ENCODE measurements at regions not wholly inside any gene's neighbourhood (a gene's known extent, or its start where the extent isn't known, plus 50 kb on each side); places are given as distances from the start of the nearest gene placed in this dataset.

DNA sequence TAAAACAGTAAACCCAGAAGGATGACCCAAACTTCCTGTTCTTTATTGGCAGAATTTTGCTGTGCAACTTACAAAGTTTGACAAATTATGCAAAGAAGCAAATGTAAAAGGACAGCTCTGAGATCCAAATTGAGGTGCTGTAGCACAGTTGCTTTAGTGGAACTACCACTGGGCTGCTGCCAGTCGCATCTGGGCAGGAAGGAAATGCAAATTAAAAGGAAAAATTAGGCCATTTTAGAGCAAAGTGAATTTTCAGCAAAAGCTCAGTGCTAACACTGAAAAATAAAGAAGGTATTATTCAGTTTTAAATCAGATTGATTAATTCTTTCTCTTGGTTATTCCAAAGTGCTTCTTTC, 104.5 kb downstream of the ZMAT3 start:
- Histone ChIP-seq H3K9ac (peak overlapping the region; percentile 17; the same call in 1 of the 2 replicates), H3K27me3 (replicated peaks; ENCODE audit: insufficient read depth) (no peaks in the 10 kb centered on the region), H3K9me2 (ENCODE audit: insufficient read depth) (no peaks in the 10 kb centered on the region), H3K36me3 (ENCODE audit: low read depth) (no peaks in the 10 kb centered on the region), H3K4me2 (ENCODE audit: unreplicated experiment) (peak overlapping the region; percentile 85), H3K9me3 (ENCODE audit: low read depth) (no peaks in the 10 kb centered on the region), H3K4me1 (ENCODE audit: insufficient read depth) (peaks cover 12% of the 10 kb centered on the region), H3K79me2 (ENCODE audit: insufficient read depth) (no peaks in the 10 kb centered on the region), H2AFZ (peak overlapping the region; percentile 82), H3F3A (ENCODE audit: insufficient read depth) (peaks cover 12% of the 10 kb centered on the region; the same call in 1 of the 2 replicates), H4K20me1 (ENCODE audit: insufficient read depth) (no peaks in the 10 kb centered on the region), H3K27ac (no peak overlapping the region), H3K4me3 (peak overlapping the region; percentile 58)
- peak; percentile 20 for DNase-seq
- in situ Hi-C loops (cut with MboI): no loop called here
- no peak for TF ChIP-seq EZH2 (IDR thresholded peaks at IDR 0.05; ENCODE audit: insufficient read depth, poor library complexity, severe bottlenecking)
- TF ChIP-seq EZH2phosphoT487 (IDR thresholded peaks at IDR 0.05; ENCODE audit: insufficient read depth, low read depth): no peak
- 42 to 54% methylated on average over 1 of the region's 1 CpG for WGBS, 2 experiments (ENCODE audit: low coverage in 1 of 2, low lambda C conversion rate in 2 of 2, missing lambda C conversion rate in 2 of 2)

DNA sequence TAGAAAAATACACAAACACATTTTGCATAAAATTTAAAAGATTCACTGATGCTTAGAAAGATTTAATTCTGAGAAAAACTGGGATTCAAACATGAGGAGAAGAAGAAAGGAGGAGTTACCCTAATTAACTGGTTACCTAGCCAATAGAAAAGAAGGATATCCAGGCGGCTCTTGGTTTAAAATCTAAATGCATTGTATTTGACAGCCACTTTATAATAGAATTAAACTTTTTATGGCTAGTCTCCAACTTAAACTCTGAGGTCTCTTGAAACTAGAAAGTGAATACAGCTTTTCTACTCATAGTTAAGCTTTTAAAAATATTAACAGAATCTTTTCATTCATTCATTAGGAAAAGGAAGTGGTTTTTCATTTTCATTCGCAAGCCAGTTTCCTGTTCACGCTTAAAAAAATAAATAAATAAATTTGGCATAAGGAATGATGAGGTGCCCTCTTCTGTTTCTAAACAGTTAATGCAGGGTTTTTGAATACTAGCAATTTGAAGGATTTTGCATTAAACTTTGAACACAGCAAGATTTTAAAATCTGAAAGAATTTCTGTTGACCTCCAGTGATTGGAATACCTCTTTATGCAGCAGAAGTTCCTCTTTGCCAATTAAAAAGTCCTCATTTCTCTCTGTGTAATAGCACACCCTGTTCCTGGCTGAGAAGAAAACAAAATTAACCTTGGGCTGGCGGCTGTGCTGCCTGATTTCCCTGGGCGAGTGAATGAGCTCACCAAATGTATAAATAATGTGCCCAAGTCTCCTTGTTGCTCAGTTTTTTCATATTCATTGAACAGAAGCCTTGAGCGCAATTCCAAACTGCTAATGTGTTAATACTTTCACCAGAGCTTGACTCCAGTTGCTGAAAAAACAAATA, 105.1 kb downstream of the ZMAT3 start:
- H4K20me1 ChIP-seq (ENCODE audit: insufficient read depth): no peaks in the 10 kb centered on the region
- no peaks in the 10 kb centered on the region for H3K79me2 ChIP-seq (ENCODE audit: insufficient read depth)
- H3K9me2 ChIP-seq (ENCODE audit: insufficient read depth): no peaks in the 10 kb centered on the region
- WGBS, 2 experiments (ENCODE audit: low coverage in 1 of 2, low lambda C conversion rate in 2 of 2, missing lambda C conversion rate in 2 of 2): 6 to 7% methylated on average over 6 of the region's 6 CpGs
- no peaks in the 10 kb centered on the region for H3K27me3 ChIP-seq (replicated peaks; ENCODE audit: insufficient read depth)
- peaks cover 12% of the 10 kb centered on the region; the same call in 1 of the 2 replicates for H3F3A ChIP-seq (ENCODE audit: insufficient read depth)
- peak; percentile 67 for DNase-seq
- no peaks in the 10 kb centered on the region for H3K36me3 ChIP-seq (ENCODE audit: low read depth)
- H3K4me1 ChIP-seq (ENCODE audit: insufficient read depth): peaks cover 12% of the 10 kb centered on the region
- peak overlapping the region; percentile 58 for H3K4me3 ChIP-seq
- TF ChIP-seq EZH2 (IDR thresholded peaks at IDR 0.05; ENCODE audit: insufficient read depth, poor library complexity, severe bottlenecking) (no peak), EZH2phosphoT487 (IDR thresholded peaks at IDR 0.05; ENCODE audit: insufficient read depth, low read depth) (no peak)
- in situ Hi-C loops (cut with MboI): no loop called here
- H2AFZ ChIP-seq: peak overlapping the region; percentile 82
- peak overlapping the region; percentile 85 for H3K4me2 ChIP-seq (ENCODE audit: unreplicated experiment)
- peak overlapping the region; percentile 17; the same call in 1 of the 2 replicates for H3K9ac ChIP-seq
- no peaks in the 10 kb centered on the region for H3K9me3 ChIP-seq (ENCODE audit: low read depth)
- H3K27ac ChIP-seq: no peak overlapping the region

DNA sequence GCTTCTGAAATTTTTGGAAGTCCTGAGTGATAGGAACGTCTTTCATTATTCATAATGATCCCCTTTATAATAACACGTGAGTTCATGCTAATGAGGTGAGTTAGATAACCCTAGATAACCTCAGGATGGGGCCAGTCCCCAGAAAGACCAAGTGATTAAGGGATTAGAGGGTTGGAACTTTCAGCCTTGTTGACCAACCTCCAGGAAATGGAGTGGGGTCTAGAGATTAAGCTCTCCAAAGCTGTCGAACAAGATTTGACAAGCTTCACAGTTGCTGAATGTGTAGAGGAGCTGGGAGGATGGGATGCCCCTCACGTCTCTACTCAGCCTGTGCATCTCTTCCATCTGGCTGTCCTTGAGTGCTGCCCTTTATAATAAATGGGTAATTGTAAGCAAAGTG, 107.1 kb downstream of the ZMAT3 start:
- WGBS, 2 experiments (ENCODE audit: low coverage in 1 of 2, low lambda C conversion rate in 2 of 2, missing lambda C conversion rate in 2 of 2): 32 to 49% methylated on average over 4 of the region's 4 CpGs

GRCh38 chr3:178960918-178961317, 110.7 kb downstream of the ZMAT3 start:
- H3F3A ChIP-seq (ENCODE audit: insufficient read depth): no peaks in the 10 kb centered on the region
- H3K9me3 ChIP-seq (ENCODE audit: low read depth): no peaks in the 10 kb centered on the region
- H3K27me3 ChIP-seq (replicated peaks; ENCODE audit: insufficient read depth): no peaks in the 10 kb centered on the region
- no peaks in the 10 kb centered on the region for H3K36me3 ChIP-seq (ENCODE audit: low read depth)
- H3K4me2 ChIP-seq (ENCODE audit: unreplicated experiment): no peak overlapping the region
- no peak overlapping the region for H3K9ac ChIP-seq
- H3K27ac ChIP-seq: no peak overlapping the region
- H3K4me3 ChIP-seq: no peak overlapping the region
- no peaks in the 10 kb centered on the region for H3K4me1 ChIP-seq (ENCODE audit: insufficient read depth)
- no peaks in the 10 kb centered on the region for H3K9me2 ChIP-seq (ENCODE audit: insufficient read depth)
- no peak for DNase-seq
- H4K20me1 ChIP-seq (ENCODE audit: insufficient read depth): no peaks in the 10 kb centered on the region
- TF ChIP-seq EZH2 (IDR thresholded peaks at IDR 0.05; ENCODE audit: insufficient read depth, poor library complexity, severe bottlenecking): no peak
- no peak for TF ChIP-seq EZH2phosphoT487 (IDR thresholded peaks at IDR 0.05; ENCODE audit: insufficient read depth, low read depth)
- H3K79me2 ChIP-seq (ENCODE audit: insufficient read depth): no peaks in the 10 kb centered on the region
- H2AFZ ChIP-seq: no peak overlapping the region
- in situ Hi-C loops (cut with MboI): no loop called here

More for the DNA sequence above, 107.1 kb downstream of the ZMAT3 start:
- Histone ChIP-seq H3K27ac (no peak overlapping the region), H4K20me1 (ENCODE audit: insufficient read depth) (no peaks in the 10 kb centered on the region), H3K4me3 (no peak overlapping the region), H3K36me3 (ENCODE audit: low read depth) (no peaks in the 10 kb centered on the region), H3K79me2 (ENCODE audit: insufficient read depth) (no peaks in the 10 kb centered on the region), H3K4me2 (ENCODE audit: unreplicated experiment) (no peak overlapping the region), H3K9ac (no peak overlapping the region), H3K9me2 (ENCODE audit: insufficient read depth) (no peaks in the 10 kb centered on the region), H3F3A (ENCODE audit: insufficient read depth) (peaks cover 12% of the 10 kb centered on the region; the same call in 1 of the 2 replicates), H3K4me1 (ENCODE audit: insufficient read depth) (peaks cover 12% of the 10 kb centered on the region), H3K27me3 (replicated peaks; ENCODE audit: insufficient read depth) (no peaks in the 10 kb centered on the region), H2AFZ (no peak overlapping the region), H3K9me3 (ENCODE audit: low read depth) (no peaks in the 10 kb centered on the region)
- in situ Hi-C loops (cut with MboI): no loop called here
- TF ChIP-seq EZH2phosphoT487 (IDR thresholded peaks at IDR 0.05; ENCODE audit: insufficient read depth, low read depth): no peak
- TF ChIP-seq EZH2 (IDR thresholded peaks at IDR 0.05; ENCODE audit: insufficient read depth, poor library complexity, severe bottlenecking): no peak
- DNase-seq: no peak
